HEK293T (cell line): ENCODE measurements at regions not wholly inside any gene's neighbourhood (a gene's known extent, or its start where the extent isn't known, plus 50 kb on each side); places are given as distances from the start of the nearest gene placed in this dataset.

ENCODE experiments used
- ARNT ChIP-seq: fragments of 450-650 bp; IDR thresholded peaks from 2 replicates; pipeline ENCODE4 v1.6.1; 2017; ENCODE audit warnings: mild to moderate bottlenecking
- BHLHE40 ChIP-seq: fragments of 450-650 bp; IDR thresholded peaks from 2 replicates; pipeline ENCODE4 v1.6.1; 2016; ENCODE audit warnings: mild to moderate bottlenecking, moderate library complexity, borderline replicate concordance
- ELF4 ChIP-seq: fragments of 450-650 bp; IDR thresholded peaks from 2 replicates; pipeline ENCODE4 v1.6.1; 2017; ENCODE audit warnings: antibody characterized with exemption
- FOXK2 ChIP-seq: fragments of 450-650 bp; IDR thresholded peaks from 2 replicates; pipeline ENCODE4 v1.6.1; 2016; ENCODE audit warnings: mild to moderate bottlenecking
- FOXM1 ChIP-seq: fragments of 450-650 bp; IDR thresholded peaks from 2 replicates; pipeline ENCODE4 v1.6.1; 2017; ENCODE audit warnings: mild to moderate bottlenecking, borderline replicate concordance
- HDGF ChIP-seq: fragments of 450-650 bp; IDR thresholded peaks from 2 replicates; pipeline ENCODE4 v1.6.1; 2017; ENCODE audit warnings: antibody characterized with exemption, borderline replicate concordance
- L3MBTL2 ChIP-seq: fragments of 450-650 bp; conservative IDR thresholded peaks from 2 replicates; pipeline ENCODE4 v1.6.1; 2016; ENCODE audit warnings: mild to moderate bottlenecking
- TARDBP ChIP-seq: fragments of 450-650 bp; IDR thresholded peaks from 2 replicates; pipeline ENCODE4 v1.6.1; 2016

GRCh38 chr1:55673416-55673815 lies 458.3 kb upstream of the USP24 start:
- TF ChIP-seq ELF4 (no peak), TARDBP (no peak), ARNT (no peak), BHLHE40 (no peak), FOXM1 (no peak), FOXK2 (no peak), HDGF (no peak), L3MBTL2 (no peak)
